ENCODE measurements at regions not wholly inside any gene's neighbourhood (a gene's known extent, or its start where the extent isn't known, plus 50 kb on each side); places are given as distances from the start of the nearest gene placed in this dataset.
"Not testable (repeated sequence)": the region's sequence is repeated elsewhere in the genome, so short reads cannot be mapped to it uniquely, and the experiment has no call there.

GRCh38 chr22:11604635-11605395 lies 3923.2 kb upstream of the OR11H1 start:
- H3K4me3 ChIP-seq (ENCODE audit: low read length); DNase-seq (ENCODE audit: low read depth): not testable (repeated sequence)

- no peak for TF ChIP-seq CTCF (conservative IDR thresholded peaks at IDR 0.05; ENCODE audit: low read length)
- H3K4me3 ChIP-seq (ENCODE audit: low read length) = no peak overlapping the region
- DNase-seq (ENCODE audit: low read depth) = no peak
Observed at GRCh38 chr22:11605468-11605981, 3922.5 kb upstream of the OR11H1 start.

GRCh38 chr22:11606047-11607000 lies 3921.7 kb upstream of the OR11H1 start:
- not testable (repeated sequence) for DNase-seq (ENCODE audit: low read depth); H3K4me3 ChIP-seq (ENCODE audit: low read length)

- H3K4me3 ChIP-seq (ENCODE audit: low read length); DNase-seq (ENCODE audit: low read depth): not testable (repeated sequence)
Observed at GRCh38 chr22:11607215-11607614, 3920.8 kb upstream of the OR11H1 start.

GRCh38 chr22:11608486-11608885 lies 3919.5 kb upstream of the OR11H1 start:
- not testable (repeated sequence) for H3K4me3 ChIP-seq (ENCODE audit: low read length); DNase-seq (ENCODE audit: low read depth)

- H3K4me3 ChIP-seq (ENCODE audit: low read length) = not testable (repeated sequence)
Observed at GRCh38 chr22:11609193-11609592, 3918.8 kb upstream of the OR11H1 start.

GRCh38 chr22:11611280-11611679 lies 3916.7 kb upstream of the OR11H1 start:
- DNase-seq (ENCODE audit: low read depth) = not testable (repeated sequence)

More at GRCh38 chr22:11609193-11609592, 3918.8 kb upstream of the OR11H1 start:
- DNase-seq (ENCODE audit: low read depth) = not testable (repeated sequence)

GRCh38 chr22:11611876-11612275 lies 3916.1 kb upstream of the OR11H1 start:
- not testable (repeated sequence) for H3K4me3 ChIP-seq (ENCODE audit: low read length); DNase-seq (ENCODE audit: low read depth)

More at GRCh38 chr22:11611280-11611679, 3916.7 kb upstream of the OR11H1 start:
- not testable (repeated sequence) for H3K4me3 ChIP-seq (ENCODE audit: low read length)

GRCh38 chr22:11613081-11613897 lies 3914.7 kb upstream of the OR11H1 start:
- DNase-seq (ENCODE audit: low read depth); H3K4me3 ChIP-seq (ENCODE audit: low read length): not testable (repeated sequence)

- no peak for TF ChIP-seq CTCF (conservative IDR thresholded peaks at IDR 0.05; ENCODE audit: low read length)
- DNase-seq (ENCODE audit: low read depth) = no peak
- no peak overlapping the region for H3K4me3 ChIP-seq (ENCODE audit: low read length)
Observed at GRCh38 chr22:11613898-11614755, 3913.9 kb upstream of the OR11H1 start.

- H3K4me3 ChIP-seq (ENCODE audit: low read length); DNase-seq (ENCODE audit: low read depth): not testable (repeated sequence)
Observed at GRCh38 chr22:11614798-11615433, 3913.1 kb upstream of the OR11H1 start.
